NT2/D1 (cell line): ENCODE measurements at regions not wholly inside any gene's neighbourhood (a gene's known extent, or its start where the extent isn't known, plus 50 kb on each side); places are given as distances from the start of the nearest gene placed in this dataset.

ENCODE experiments used
- DNase-seq: peaks from one replicate; pipeline ENCODE4 v3.0.0-alpha.2; 2011; ENCODE audit warnings: low read depth, low spot score
- H3K27me3 ChIP-seq: 2 replicates; pipeline ENCODE4 v1.6.0; 2011; ENCODE audit warnings: mild to moderate bottlenecking; ENCODE audit not compliant: insufficient read length, insufficient read depth
- H3K36me3 ChIP-seq: 2 replicates; pipeline ENCODE4 v1.6.1; 2011; ENCODE audit warnings: mild to moderate bottlenecking, low read length, mixed read lengths; ENCODE audit not compliant: insufficient read depth, insufficient read length
- H3K4me1 ChIP-seq: 2 replicates; pipeline ENCODE4 v1.5.1; 2011; ENCODE audit not compliant: insufficient read depth, insufficient read length
- H3K4me3 ChIP-seq: 2 replicates; pipeline ENCODE4 v1.5.1; 2011; ENCODE audit warnings: low read depth; ENCODE audit not compliant: insufficient read length
- H3K9ac ChIP-seq: 2 replicates; pipeline ENCODE4 v1.6.0; 2011; ENCODE audit warnings: low read depth; ENCODE audit not compliant: insufficient read length
- H3K9me3 ChIP-seq: 2 replicates; pipeline ENCODE4 v1.5.1; 2011; ENCODE audit warnings: mild to moderate bottlenecking, low read length; ENCODE audit not compliant: insufficient read depth
- SUZ12 ChIP-seq: IDR thresholded peaks from 2 replicates; pipeline ENCODE4 v1.6.1; 2011; ENCODE audit not compliant: insufficient read length, insufficient read depth; ENCODE audit errors: extremely low read depth
- YY1 ChIP-seq: IDR thresholded peaks from 2 replicates; pipeline ENCODE4 v1.6.1; 2011; ENCODE audit not compliant: insufficient read length, insufficient read depth
- ZNF274 ChIP-seq: IDR thresholded peaks from 2 replicates; pipeline ENCODE4 v1.6.1; 2011; ENCODE audit warnings: mild to moderate bottlenecking, low read depth, low read length

DNA sequence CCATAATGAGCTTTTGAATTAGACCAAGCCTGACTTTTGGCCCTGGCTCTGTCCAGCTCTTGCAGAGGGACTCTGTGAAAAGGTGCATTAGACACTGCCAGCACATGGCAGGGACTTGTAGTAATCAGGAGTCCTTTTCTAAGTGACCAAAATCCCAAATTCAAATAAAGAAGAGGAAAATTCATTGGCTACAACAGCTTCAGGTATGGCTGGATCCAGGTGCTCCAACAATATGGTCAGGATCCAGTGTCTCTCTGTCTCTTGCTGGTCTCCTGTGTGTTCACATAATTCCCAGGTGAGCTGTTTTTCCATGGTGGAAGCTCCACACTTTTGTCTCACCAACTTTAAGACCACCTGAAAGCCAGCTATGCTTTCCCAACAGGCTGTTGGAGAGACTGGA is 358.8 kb upstream of the TNRC6C start:
- H3K27me3 ChIP-seq = no peaks in the 10 kb centered on the region
- H3K4me1 ChIP-seq = peaks cover 2% of the 10 kb centered on the region

DNA sequence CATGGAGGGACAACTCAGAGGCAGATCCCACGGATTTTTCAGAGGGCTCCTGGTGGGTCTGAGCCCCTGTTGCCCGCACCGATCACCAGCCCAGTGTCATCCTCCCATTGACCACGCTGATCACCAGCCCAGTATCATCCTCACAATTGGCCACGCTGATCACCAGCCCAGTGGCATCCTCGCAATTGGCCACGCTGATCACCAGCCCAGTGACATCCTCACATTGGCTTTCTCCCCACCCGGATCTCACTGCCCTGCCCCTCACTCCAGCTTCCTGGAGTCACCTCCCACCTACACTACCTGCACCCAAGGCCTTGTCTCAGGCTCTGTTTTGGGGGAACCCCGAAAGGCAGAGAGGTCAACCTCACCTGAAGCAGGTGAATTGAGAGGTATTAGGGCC is 358.2 kb upstream of the TNRC6C start:
- no peaks in the 10 kb centered on the region for H3K9me3 ChIP-seq
- no peaks in the 10 kb centered on the region for H3K27me3 ChIP-seq
- no peak overlapping the region for H3K4me3 ChIP-seq
- peaks cover 2% of the 10 kb centered on the region for H3K4me1 ChIP-seq
- TF ChIP-seq SUZ12 (no peak), YY1 (no peak)
- no peak for DNase-seq
- H3K9ac ChIP-seq = no peak overlapping the region
- H3K36me3 ChIP-seq = no peaks in the 10 kb centered on the region

More for the DNA sequence above, 358.8 kb upstream of the TNRC6C start:
- H3K9ac ChIP-seq = no peak overlapping the region
- H3K4me3 ChIP-seq = no peak overlapping the region
- DNase-seq = no peak
- H3K9me3 ChIP-seq = no peaks in the 10 kb centered on the region
- no peak for TF ChIP-seq SUZ12
- TF ChIP-seq YY1 = no peak
- TF ChIP-seq ZNF274 = no peak
- no peaks in the 10 kb centered on the region for H3K36me3 ChIP-seq

DNA sequence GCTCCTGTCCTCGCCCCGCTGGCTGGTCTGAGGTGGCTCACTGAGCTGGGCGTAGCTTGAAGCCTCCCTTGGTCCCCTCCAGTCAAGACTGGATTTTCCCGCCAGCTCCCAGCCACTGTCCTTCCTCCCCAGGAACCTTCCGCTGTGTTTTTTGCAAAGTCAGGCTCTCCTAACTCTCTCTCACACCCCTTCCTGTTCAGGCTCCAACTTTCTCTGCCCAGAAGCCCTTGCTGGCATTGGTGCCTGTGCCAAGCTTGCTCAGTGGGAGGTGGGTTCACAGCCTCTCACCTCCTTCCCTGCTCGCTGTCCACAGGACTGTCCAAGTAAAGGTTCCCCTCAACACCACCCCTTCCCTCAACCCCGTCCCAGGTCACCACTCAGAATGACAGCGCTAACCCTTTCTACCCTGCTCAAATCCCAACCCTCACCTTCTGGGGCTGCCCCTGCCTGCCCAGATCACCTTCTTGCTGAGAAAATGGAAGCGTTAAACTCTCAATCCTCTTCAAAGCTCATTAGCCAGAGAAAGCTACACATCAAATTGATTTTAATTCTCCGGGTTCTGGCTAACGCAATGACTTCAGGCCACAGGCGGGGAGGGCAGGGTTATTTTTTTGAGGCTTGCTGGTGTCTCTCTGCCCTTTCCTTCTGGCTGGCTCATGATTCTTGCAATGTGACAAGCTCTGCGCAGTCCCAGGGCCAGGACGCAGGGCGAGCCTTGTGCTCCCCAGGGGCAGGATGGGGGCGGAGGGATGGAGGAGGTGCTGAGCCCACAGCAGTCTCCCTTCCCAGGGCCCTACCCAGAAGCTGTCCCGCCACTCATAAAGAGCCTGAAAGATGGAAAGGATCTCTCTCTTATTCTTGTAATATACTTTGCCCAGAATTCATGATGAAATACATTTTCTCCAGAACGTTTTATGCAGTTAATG is 357.2 kb upstream of the TNRC6C start:
- H3K27me3 ChIP-seq = no peaks in the 10 kb centered on the region
- H3K9me3 ChIP-seq = no peaks in the 10 kb centered on the region
- TF ChIP-seq SUZ12 = no peak
- no peak for TF ChIP-seq ZNF274
- no peak for TF ChIP-seq YY1
- H3K9ac ChIP-seq = no peak overlapping the region
- H3K36me3 ChIP-seq = no peaks in the 10 kb centered on the region
- H3K4me1 ChIP-seq = peaks cover 2% of the 10 kb centered on the region
- H3K4me3 ChIP-seq = no peak overlapping the region
- DNase-seq = no peak

DNA sequence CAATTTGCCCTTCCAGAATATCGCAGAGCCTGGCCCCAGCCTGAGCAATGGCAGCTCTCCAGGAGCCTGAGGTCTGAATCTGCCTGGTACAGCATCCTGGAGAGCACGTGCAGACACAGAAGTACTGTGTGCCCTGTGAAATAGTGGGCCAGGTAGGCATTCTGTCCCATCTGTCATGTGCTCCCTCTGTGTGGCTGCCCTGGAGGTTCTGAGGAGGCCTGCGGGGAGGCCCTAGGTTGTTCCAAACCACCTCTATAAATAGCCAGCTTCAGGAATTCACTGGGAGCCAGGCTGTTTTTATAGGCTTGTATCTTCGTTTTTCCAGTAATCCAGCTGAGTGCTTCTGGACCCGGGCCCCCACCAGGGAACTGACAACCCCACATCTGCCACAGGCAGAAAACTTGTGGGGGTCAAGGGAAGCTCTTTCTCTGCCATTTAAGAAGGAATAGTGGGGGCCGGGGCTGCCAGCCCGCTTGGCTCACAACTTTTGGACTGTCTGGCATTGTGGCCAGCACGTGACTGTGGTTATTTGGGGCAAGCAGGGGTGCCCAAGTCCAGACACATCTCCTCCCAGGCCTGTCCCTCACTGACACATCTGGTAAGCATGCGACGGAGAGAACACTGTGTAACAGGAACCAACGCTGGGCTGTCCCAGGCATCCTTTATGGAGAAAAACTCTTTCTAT is 356.3 kb upstream of the TNRC6C start:
- H3K9me3 ChIP-seq = no peaks in the 10 kb centered on the region
- no peak overlapping the region for H3K9ac ChIP-seq
- no peak for TF ChIP-seq ZNF274
- no peak for TF ChIP-seq YY1
- no peak for TF ChIP-seq SUZ12
- DNase-seq = no peak
- no peak overlapping the region for H3K4me3 ChIP-seq
- peaks cover 2% of the 10 kb centered on the region for H3K4me1 ChIP-seq
- H3K36me3 ChIP-seq = no peaks in the 10 kb centered on the region
- no peaks in the 10 kb centered on the region for H3K27me3 ChIP-seq

DNA sequence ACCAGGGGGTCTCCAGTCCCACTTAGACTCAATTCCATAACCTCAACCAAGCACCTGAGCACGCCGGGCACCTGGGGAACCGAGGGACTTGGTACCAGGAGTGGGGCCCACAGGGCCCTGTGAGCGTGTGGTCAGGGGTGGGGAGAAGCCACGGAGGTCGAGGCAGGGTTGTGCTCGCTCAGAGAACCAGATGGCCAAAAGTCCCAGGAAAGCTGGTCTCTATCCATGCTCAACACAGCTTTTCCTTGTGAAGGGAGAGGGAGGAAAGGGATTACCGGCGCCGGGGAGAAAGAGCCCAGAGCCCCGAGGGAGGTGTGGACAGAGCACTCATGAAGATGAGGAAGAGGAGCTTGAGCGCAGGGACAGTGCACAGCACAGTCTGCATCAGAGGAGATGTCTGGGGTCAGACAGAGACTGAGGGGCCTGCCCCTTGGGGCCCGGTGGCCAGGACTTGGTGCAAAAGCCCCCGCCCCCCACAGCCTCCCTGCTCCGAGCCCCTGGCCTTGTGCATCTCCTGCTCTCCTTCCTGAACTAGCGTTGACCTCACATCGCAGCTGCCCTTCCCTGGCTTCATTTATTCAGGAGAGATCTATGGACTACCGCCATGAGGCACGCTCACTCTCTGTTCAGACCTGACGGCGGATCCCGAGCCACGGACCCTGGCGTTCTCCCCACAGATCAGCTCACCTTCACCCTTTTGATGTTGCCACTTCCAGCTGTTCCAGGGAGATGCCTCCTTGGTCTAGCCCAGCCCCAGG is 355.4 kb upstream of the TNRC6C start:
- DNase-seq = no peak
- peaks cover 2% of the 10 kb centered on the region for H3K4me1 ChIP-seq
- H3K9ac ChIP-seq = no peak overlapping the region
- no peaks in the 10 kb centered on the region for H3K27me3 ChIP-seq
- H3K9me3 ChIP-seq = no peaks in the 10 kb centered on the region
- TF ChIP-seq ZNF274 (no peak), YY1 (no peak), SUZ12 (no peak)
- no peaks in the 10 kb centered on the region for H3K36me3 ChIP-seq
- H3K4me3 ChIP-seq = no peak overlapping the region

DNA sequence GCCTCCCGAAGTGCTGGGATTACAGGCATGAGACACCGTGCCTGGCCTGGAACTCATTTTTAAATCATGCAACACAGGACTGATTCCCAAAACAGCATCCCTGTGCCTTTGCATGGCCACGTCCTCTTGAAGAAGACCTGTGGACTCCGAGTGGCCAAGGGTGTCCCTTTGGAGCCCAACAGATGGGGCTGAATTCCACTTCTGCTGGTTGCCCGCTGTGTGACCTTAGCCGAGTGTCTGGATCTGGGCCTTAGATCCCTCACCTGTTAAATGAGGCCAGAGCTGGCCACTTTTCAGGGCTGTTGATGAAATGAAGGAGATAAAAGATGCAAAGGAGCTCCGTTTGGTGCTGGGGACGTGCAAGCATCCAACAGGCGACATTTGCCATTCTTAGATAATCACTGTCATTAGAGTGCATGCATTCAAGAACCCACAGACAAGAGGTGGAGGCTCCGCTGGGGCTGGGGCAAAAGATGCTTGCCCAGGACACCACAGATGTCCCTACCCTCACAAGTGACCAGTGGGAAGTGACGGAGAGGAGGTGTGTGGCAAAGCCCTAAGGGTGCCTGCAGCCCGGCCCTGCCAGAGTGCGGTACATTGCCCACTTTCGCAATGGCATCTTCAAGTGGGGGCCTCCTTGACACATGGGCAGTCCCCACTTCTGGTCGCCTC is 354.1 kb upstream of the TNRC6C start:
- Histone ChIP-seq H3K9me3 (no peaks in the 10 kb centered on the region), H3K9ac (no peak overlapping the region), H3K27me3 (no peaks in the 10 kb centered on the region), H3K4me3 (no peak overlapping the region), H3K4me1 (peaks cover 2% of the 10 kb centered on the region), H3K36me3 (no peaks in the 10 kb centered on the region)
- DNase-seq = no peak
- TF ChIP-seq SUZ12 (no peak), YY1 (no peak), ZNF274 (no peak)
